Sigmoid colon (tissue), 4 donors: ENCODE measurements at regions not wholly inside any gene's neighbourhood (a gene's known extent, or its start where the extent isn't known, plus 50 kb on each side); places are given as distances from the start of the nearest gene placed in this dataset.

Source experiments
- EP300 ChIP-seq, 4 donors: sonication (generic); formaldehyde crosslinking; IDR thresholded peaks; one replicate each; pipeline ENCODE4 v1.6.1; 2017; ENCODE audit warnings: antibody characterized with exemption in 4 of 4
- POLR2A ChIP-seq, 2 donors: fragments of 450-650 bp; IDR thresholded peaks; one replicate each; pipeline ENCODE4 v1.6.1; 2016; ENCODE audit warnings: antibody characterized with exemption in 2 of 2, mild to moderate bottlenecking in 2 of 2, moderate library complexity in 2 of 2
- TF ChIP-seq, protein P1 (sequence below), 4 experiments: fragments of 450-650 bp in 3 of 4; fragments of 200-600 bp in 1 of 4; IDR thresholded peaks; one replicate each; pipeline ENCODE4 v1.5.1; 2016 to 2019; ENCODE audit warnings: antibody characterized with exemption in 4 of 4, mild to moderate bottlenecking in 3 of 4, moderate library complexity in 2 of 4

DNA sequence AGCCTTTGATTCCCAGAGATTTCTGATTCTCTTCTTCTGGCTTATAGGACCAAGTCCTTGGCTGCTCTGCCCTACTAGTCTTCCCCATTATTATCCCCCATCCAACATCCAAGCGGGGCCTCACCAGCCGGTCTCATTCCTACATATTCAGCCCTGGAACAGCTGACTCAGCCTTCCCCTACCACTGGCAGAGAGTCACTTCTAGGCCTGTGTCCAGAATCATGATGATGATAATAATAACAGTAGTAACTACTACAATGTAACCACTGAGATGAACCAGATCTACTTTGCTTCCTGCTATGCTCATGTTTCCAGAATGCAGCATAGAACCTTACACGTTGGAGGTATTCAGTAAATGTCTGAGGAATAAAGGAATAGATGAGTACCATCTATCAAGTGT is 295.2 kb downstream of the SRBD1 start:
- TF ChIP-seq POLR2A (IDR thresholded peaks at IDR 0.05) (no peak), EP300 (IDR thresholded peaks at IDR 0.05) (no peak)
- TF ChIP-seq, protein P1, sequence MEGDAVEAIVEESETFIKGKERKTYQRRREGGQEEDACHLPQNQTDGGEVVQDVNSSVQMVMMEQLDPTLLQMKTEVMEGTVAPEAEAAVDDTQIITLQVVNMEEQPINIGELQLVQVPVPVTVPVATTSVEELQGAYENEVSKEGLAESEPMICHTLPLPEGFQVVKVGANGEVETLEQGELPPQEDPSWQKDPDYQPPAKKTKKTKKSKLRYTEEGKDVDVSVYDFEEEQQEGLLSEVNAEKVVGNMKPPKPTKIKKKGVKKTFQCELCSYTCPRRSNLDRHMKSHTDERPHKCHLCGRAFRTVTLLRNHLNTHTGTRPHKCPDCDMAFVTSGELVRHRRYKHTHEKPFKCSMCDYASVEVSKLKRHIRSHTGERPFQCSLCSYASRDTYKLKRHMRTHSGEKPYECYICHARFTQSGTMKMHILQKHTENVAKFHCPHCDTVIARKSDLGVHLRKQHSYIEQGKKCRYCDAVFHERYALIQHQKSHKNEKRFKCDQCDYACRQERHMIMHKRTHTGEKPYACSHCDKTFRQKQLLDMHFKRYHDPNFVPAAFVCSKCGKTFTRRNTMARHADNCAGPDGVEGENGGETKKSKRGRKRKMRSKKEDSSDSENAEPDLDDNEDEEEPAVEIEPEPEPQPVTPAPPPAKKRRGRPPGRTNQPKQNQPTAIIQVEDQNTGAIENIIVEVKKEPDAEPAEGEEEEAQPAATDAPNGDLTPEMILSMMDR (IDR thresholded peaks at IDR 0.05), result no peak
